K562 (cell line): ENCODE measurements at regions not wholly inside any gene's neighbourhood (a gene's known extent, or its start where the extent isn't known, plus 50 kb on each side); places are given as distances from the start of the nearest gene placed in this dataset.

Experiments
- ATAC-seq: fragments of 200-7000 bp; cut with Tn5 transposase; 3 replicates; pipeline ENCODE4 v1.9.1; 2020; ENCODE audit warnings: moderate library complexity
- BruUV-seq: library from RNA; stranded (reverse); fragments of 400-500 nt; replicated peaks from 2 replicates; lab custom pipeline; 2021; lab: Mats Ljungman, UMichigan
- CTCF ChIA-PET: fragments of 300-600 bp; formaldehyde crosslinking; extraction: SDS; loops from one replicate; lab custom pipeline; 2021; ENCODE audit warnings: low intra/inter-chr PET ratio; lab: Yijun Ruan, JAX
- POLR2A ChIA-PET: fragments of 300-600, 350-650 bp; sonication (Branson Sonifier 250); formaldehyde crosslinking; extraction: SDS; loops from one replicate; lab custom pipeline; 2021; ENCODE audit warnings: antibody characterized with exemption, inconsistent platforms; lab: Yijun Ruan, JAX
- DNase-seq, 4 experiments: peaks; one replicate each; pipeline versions ENCODE4 v3.0.0 to v3.0.0-alpha.2; 2011 to 2018; ENCODE audit warnings: low spot score in 3 of 4, mixed read lengths in 3 of 4; ENCODE audit errors: extremely low read depth in 1 of 4
- FAIRE-seq: peaks from 2 replicates; lab custom pipeline; 2011; peaks lifted over from hg19 to GRCh38; lab: Jason Lieb, UNC
- H2AFZ ChIP-seq: 2 replicates; pipeline ENCODE4 v1.6.0; 2011; ENCODE audit warnings: low read depth, low read length, control low read depth, inconsistent platforms
- H3K27ac ChIP-seq: fragments of 200-600 bp; 3 replicates; pipeline ENCODE4 v1.8.0; 2011; ENCODE audit warnings: low read depth, mild to moderate bottlenecking, control low read depth, inconsistent platforms, low read length, moderate library complexity, mixed read lengths; ENCODE audit errors: extremely low read depth
- H3K27me3 ChIP-seq, 2 experiments: fragments of 300-600 bp in 1 of 2; 2 replicates in 1 of 2; 3 replicates in 1 of 2; pipeline versions ENCODE4 v1.6.0 to v1.8.0; 2011; ENCODE audit warnings: inconsistent platforms in 2 of 2, low read length in 2 of 2, mild to moderate bottlenecking in 1 of 2, mixed read lengths in 1 of 2, moderate library complexity in 1 of 2; ENCODE audit not compliant: control insufficient read depth in 2 of 2, insufficient read depth in 2 of 2
- H3K36me3 ChIP-seq: fragments of 300-600 bp; 3 replicates; pipeline ENCODE4 v1.8.0; 2011; ENCODE audit warnings: mild to moderate bottlenecking, low read length, inconsistent platforms; ENCODE audit not compliant: control insufficient read depth, insufficient read depth
- H3K4me1 ChIP-seq, 2 experiments: fragments of 200-600 bp in 1 of 2; replicated peaks in 1 of 2; 2 replicates in 1 of 2; 3 replicates in 1 of 2; pipeline versions ENCODE4 v1.5.1 to v1.8.0; 2011; ENCODE audit warnings: inconsistent platforms in 2 of 2, low read length in 2 of 2, mild to moderate bottlenecking in 1 of 2, mixed read lengths in 1 of 2, moderate library complexity in 1 of 2; ENCODE audit not compliant: control insufficient read depth in 2 of 2, insufficient read depth in 2 of 2
- H3K4me2 ChIP-seq: 2 replicates; pipeline ENCODE4 v1.6.1; 2011; ENCODE audit warnings: low read length, control low read depth, inconsistent platforms, mixed read lengths; ENCODE audit not compliant: insufficient read depth
- H3K4me3 ChIP-seq: fragments of 200-600 bp; sonication (generic), shearing (Covaris generic); 2 replicates; pipeline ENCODE4 v1.5.1; 2016; ENCODE audit warnings: control low read depth, inconsistent platforms
- H3K79me2 ChIP-seq: fragments of 200-600 bp; 3 replicates; pipeline ENCODE4 v1.8.0; 2011; ENCODE audit warnings: low read length, inconsistent platforms; ENCODE audit not compliant: control insufficient read depth, insufficient read depth
- H3K9ac ChIP-seq, 2 experiments: 2 replicates each; pipeline versions ENCODE4 v1.6.0 to v1.6.1; 2011; ENCODE audit warnings: low read depth in 2 of 2, low read length in 2 of 2, control low read depth in 1 of 2, inconsistent platforms in 1 of 2, mild to moderate bottlenecking in 1 of 2, mixed read lengths in 1 of 2; ENCODE audit not compliant: insufficient read depth in 1 of 2
- H3K9me1 ChIP-seq: one replicate; pipeline ENCODE4 v1.6.0; 2011; ENCODE audit warnings: inconsistent platforms, mild to moderate bottlenecking, low read length, moderate library complexity; ENCODE audit not compliant: control insufficient read depth, insufficient read depth
- H3K9me3 ChIP-seq: replicated peaks from 2 replicates; pipeline ENCODE4 v1.5.1; 2011; ENCODE audit warnings: low read depth, low read length, inconsistent platforms; ENCODE audit not compliant: control insufficient read depth, insufficient read depth
- H4K20me1 ChIP-seq: replicated peaks from 2 replicates; pipeline ENCODE4 v1.6.1; 2011; ENCODE audit warnings: low read length, inconsistent platforms, mixed read lengths; ENCODE audit not compliant: control insufficient read depth, insufficient read depth
- ARNT ChIP-seq, 2 experiments: fragments of 450-650 bp; IDR thresholded peaks; 2 replicates each; pipeline ENCODE4 v1.6.1; 2016; ENCODE audit warnings: mild to moderate bottlenecking in 1 of 2
- NR3C1 ChIP-seq: sonication (generic); formaldehyde crosslinking; IDR thresholded peaks from 2 replicates; pipeline ENCODE4 v1.8.1; 2022; ENCODE audit warnings: missing genetic modification reagents
- PHF20 ChIP-seq: fragments of 450-650 bp; IDR thresholded peaks from 2 replicates; pipeline ENCODE4 v1.6.1; 2018; ENCODE audit not compliant: partially characterized antibody
- POLR2B ChIP-seq: fragments of 450-650 bp; IDR thresholded peaks from 2 replicates; pipeline ENCODE4 v1.6.1; 2018; ENCODE audit warnings: low read depth; ENCODE audit not compliant: partially characterized antibody
- POU5F1 ChIP-seq: fragments of 150-350 bp; IDR thresholded peaks from 2 replicates; pipeline ENCODE4 v1.6.1; 2014; ENCODE audit warnings: borderline replicate concordance, low read length, low read depth, mild to moderate bottlenecking; ENCODE audit not compliant: partially characterized antibody
- RUNX1 ChIP-seq: sonication (generic); IDR thresholded peaks from 2 replicates; pipeline ENCODE4 v1.6.1; 2016; ENCODE audit warnings: antibody characterized with exemption, low read depth
- TCF15 ChIP-seq: fragments of 250-450 bp; sonication (Bioruptor Pico); IDR thresholded peaks from 2 replicates; pipeline ENCODE4 v1.8.0; 2022; ENCODE audit warnings: moderate library complexity, mild to moderate bottlenecking, inconsistent platforms
- TCF3 ChIP-seq: sonication (generic); formaldehyde crosslinking; IDR thresholded peaks from 2 replicates; pipeline ENCODE4 v1.4.0; 2020; ENCODE audit warnings: mild to moderate bottlenecking, missing genetic modification reagents
- ZBTB40 ChIP-seq, 2 experiments: fragments of 450-650 bp in 1 of 2; sonication (generic) in 1 of 2; formaldehyde crosslinking in 1 of 2; IDR thresholded peaks; 2 replicates each; pipeline versions ENCODE4 v1.7.1 to v1.9.0; 2016 to 2022; ENCODE audit warnings: inconsistent platforms in 1 of 2, mild to moderate bottlenecking in 1 of 2, missing genetic modification reagents in 1 of 2
- ZNF77 ChIP-seq: fragments of 250-450 bp; sonication (Bioruptor Pico); IDR thresholded peaks from 2 replicates; pipeline ENCODE4 v1.5.0; 2020
- WGBS: fragments of 100-300 bp; shearing (Covaris generic); methylation state at CpG from one replicate; pipeline ENCODE4 v1.1.6; 2016; ENCODE audit warnings: low coverage, mixed read lengths; ENCODE audit not compliant: insufficient coverage; ENCODE audit errors: missing lambda C conversion rate; 5-methylcytosine and 5-hydroxymethylcytosine counted together
- in situ Hi-C: fragments of 300-500 bp; cut with MboI; formaldehyde crosslinking; loops from 4 replicates; pipeline ENCODE4 v1.15.0; 2018; ENCODE audit warnings: inconsistent platforms, mixed read lengths
- intact Hi-C: fragments of 100-400 bp; cut with micrococcal nuclease; formaldehyde crosslinking; loops from 2 replicates; pipeline ENCODE4 v1.14.2; 2022
- TF ChIP-seq, protein P1 (sequence below): sonication (generic); formaldehyde crosslinking; IDR thresholded peaks from 2 replicates; pipeline ENCODE4 v1.8.0; 2023; ENCODE audit warnings: mild to moderate bottlenecking, missing genetic modification reagents
- TF ChIP-seq, protein P2 (sequence below), 2 experiments: fragments of 250-450 bp in 1 of 2; fragments of 450-650 bp in 1 of 2; sonication (Bioruptor Pico) in 1 of 2; IDR thresholded peaks; 2 replicates each; pipeline versions ENCODE4 v1.6.1 to v1.8.0; 2016 to 2021; ENCODE audit warnings: mild to moderate bottlenecking in 2 of 2, moderate library complexity in 2 of 2, missing compliant biosample characterization in 1 of 2, missing genetic modification characterization in 1 of 2

GRCh38 chr7:81515009-81515408 lies 254.8 kb downstream of the HGF start:
- in situ Hi-C loops (no loop called here), intact Hi-C loops (no loop called here)
- no peaks in the 10 kb centered on the region for H3K27me3 ChIP-seq
- no peak overlapping the region for H3K27ac ChIP-seq
- no peak for ATAC-seq
- 0% methylated on average over 1 of the region's 1 CpG for WGBS
- no peaks in the 10 kb centered on the region for H3K79me2 ChIP-seq
- H3K4me2 ChIP-seq: no peak overlapping the region
- H3K36me3 ChIP-seq: no peaks in the 10 kb centered on the region
- H3K9me1 ChIP-seq: no peaks in the 10 kb centered on the region
- H3K9me3 ChIP-seq: no peaks in the 10 kb centered on the region
- POLR2A ChIA-PET: interaction anchor here (0.6 kb wide), 1 partner anchor 601 kb away, joined by 3 read pairs; no protein-coding TSS in a partner anchor
- CTCF ChIA-PET: no interaction called here
- no peak for DNase-seq
- no peak overlapping the region for H3K4me3 ChIP-seq
- no peak overlapping the region for H3K9ac ChIP-seq
- H2AFZ ChIP-seq: no peak overlapping the region
- no peaks in the 10 kb centered on the region for H3K4me1 ChIP-seq
- FAIRE-seq: no peak
- no peaks in the 10 kb centered on the region for H4K20me1 ChIP-seq
- no TSS peak for BruUV-seq
- no peak for TF ChIP-seq ZNF77
- no peak for TF ChIP-seq ZBTB40 (IDR thresholded peaks at IDR 0.05)
- no peak for TF ChIP-seq ZBTB40 (CRISPR knock-in tag; IDR thresholded peaks at IDR 0.05)
- TF ChIP-seq TCF3 (CRISPR knock-in tag): no peak
- no peak for TF ChIP-seq POLR2B
- no peak for TF ChIP-seq NR3C1 (CRISPR knock-in tag)
- no peak for TF ChIP-seq TCF15 (CRISPR knock-in tag)
- no peak for TF ChIP-seq ARNT (IDR thresholded peaks at IDR 0.05)
- TF ChIP-seq, protein P1, sequence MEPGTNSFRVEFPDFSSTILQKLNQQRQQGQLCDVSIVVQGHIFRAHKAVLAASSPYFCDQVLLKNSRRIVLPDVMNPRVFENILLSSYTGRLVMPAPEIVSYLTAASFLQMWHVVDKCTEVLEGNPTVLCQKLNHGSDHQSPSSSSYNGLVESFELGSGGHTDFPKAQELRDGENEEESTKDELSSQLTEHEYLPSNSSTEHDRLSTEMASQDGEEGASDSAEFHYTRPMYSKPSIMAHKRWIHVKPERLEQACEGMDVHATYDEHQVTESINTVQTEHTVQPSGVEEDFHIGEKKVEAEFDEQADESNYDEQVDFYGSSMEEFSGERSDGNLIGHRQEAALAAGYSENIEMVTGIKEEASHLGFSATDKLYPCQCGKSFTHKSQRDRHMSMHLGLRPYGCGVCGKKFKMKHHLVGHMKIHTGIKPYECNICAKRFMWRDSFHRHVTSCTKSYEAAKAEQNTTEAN (CRISPR knock-in tag): no peak
- TF ChIP-seq RUNX1: no peak
- TF ChIP-seq PHF20: no peak
- TF ChIP-seq POU5F1: no peak
- TF ChIP-seq, protein P2, sequence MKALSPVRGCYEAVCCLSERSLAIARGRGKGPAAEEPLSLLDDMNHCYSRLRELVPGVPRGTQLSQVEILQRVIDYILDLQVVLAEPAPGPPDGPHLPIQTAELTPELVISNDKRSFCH (CRISPR knock-in tag; IDR thresholded peaks at IDR 0.05): no peak
- TF ChIP-seq, protein P2 (tag; IDR thresholded peaks at IDR 0.05): no peak
